Hepatocyte (in vitro differentiated cells): ENCODE measurements at regions not wholly inside any gene's neighbourhood (a gene's known extent, or its start where the extent isn't known, plus 50 kb on each side); places are given as distances from the start of the nearest gene placed in this dataset.

Experiments
- CTCF ChIP-seq: fragments of 200-600 bp; sonication (generic); IDR thresholded peaks from 2 replicates; pipeline ENCODE4 v1.5.1; 2016; ENCODE audit warnings: antibody characterized with exemption, mild to moderate bottlenecking; ENCODE audit not compliant: poor library complexity
- EZH2 ChIP-seq: fragments of 200-600 bp; sonication (generic); IDR thresholded peaks from 2 replicates; pipeline ENCODE4 v1.6.1; 2016; ENCODE audit warnings: antibody characterized with exemption, mild to moderate bottlenecking, borderline replicate concordance
- EZH2phosphoT487 ChIP-seq: fragments of 200-600 bp; sonication (generic); IDR thresholded peaks from one replicate; pipeline ENCODE4 v1.6.1; 2018; ENCODE audit warnings: antibody characterized with exemption, mild to moderate bottlenecking, low read depth, moderate library complexity; ENCODE audit not compliant: unreplicated experiment, severe bottlenecking

GRCh38 chr2:7525746-7526145 is 608.5 kb downstream of the RNF144A start:
- TF ChIP-seq CTCF (no peak), EZH2 (no peak), EZH2phosphoT487 (no peak)
